ENCODE measurements at regions not wholly inside any gene's neighbourhood (a gene's known extent, or its start where the extent isn't known, plus 50 kb on each side); places are given as distances from the start of the nearest gene placed in this dataset.

DNA sequence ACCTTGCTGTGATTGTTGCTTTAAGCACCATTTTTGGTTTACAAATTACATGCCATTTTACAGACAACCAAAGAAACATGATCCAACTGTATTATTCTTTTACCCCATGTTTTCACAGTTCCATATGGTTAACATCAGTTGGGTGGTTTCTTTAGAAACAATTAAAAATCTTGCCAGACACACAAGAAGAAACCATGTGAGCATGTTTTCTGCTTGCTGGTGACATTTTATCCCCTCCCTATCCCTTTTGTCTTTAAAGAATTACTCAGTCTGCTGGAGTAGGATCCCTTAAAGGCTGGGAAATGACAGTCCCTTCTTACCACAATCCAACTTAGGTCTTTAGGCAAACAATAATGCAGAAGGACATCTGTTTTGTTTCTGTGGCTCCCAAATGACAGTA is 121.8 kb upstream of the PLXNC1 start:
- no peak for DNase-seq (ENCODE audit: low read depth in 1 of 2, low spot score in 1 of 2)

DNA sequence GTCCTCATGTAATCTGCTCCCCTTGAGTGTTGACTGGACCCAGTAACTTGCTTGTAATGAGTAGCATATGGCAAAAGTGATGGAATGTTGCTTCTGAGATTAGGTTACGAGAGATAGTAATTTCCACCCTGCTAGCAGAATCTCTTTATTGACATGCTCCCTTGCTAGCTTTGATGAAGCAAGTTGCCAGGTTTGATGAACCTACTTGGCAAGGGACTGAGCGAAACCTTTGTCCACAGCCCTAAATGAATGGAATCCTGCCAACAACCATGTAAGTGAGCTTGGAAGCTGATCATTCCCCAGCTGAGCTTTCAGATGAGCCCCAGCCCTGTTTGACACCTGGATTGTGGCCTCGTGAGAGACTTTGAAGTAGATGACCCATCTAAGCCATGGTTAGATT is 120.8 kb upstream of the PLXNC1 start:
- DNase-seq (ENCODE audit: low read depth in 1 of 2, low spot score in 1 of 2): no peak

DNA sequence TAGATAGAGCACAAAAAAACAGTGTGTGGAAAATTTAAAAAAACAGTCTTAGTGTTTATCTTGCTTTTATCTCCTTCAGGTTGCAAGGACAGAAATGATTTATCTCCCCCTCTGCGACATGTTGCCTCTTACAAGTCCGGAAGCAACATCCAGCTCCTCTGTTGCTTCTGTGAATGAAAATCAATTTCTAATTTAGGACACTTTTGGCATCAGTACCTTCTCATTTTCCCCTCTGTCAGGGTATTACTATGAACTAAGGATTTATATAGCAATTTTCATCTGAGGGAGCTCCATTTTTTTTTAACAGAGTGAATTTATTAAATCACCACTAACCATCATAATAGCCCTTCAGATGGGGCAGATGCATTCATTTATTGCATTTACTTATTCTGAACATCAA is 116.6 kb upstream of the PLXNC1 start:
- no peak for DNase-seq (ENCODE audit: low read depth in 1 of 2, low spot score in 1 of 2)

DNA sequence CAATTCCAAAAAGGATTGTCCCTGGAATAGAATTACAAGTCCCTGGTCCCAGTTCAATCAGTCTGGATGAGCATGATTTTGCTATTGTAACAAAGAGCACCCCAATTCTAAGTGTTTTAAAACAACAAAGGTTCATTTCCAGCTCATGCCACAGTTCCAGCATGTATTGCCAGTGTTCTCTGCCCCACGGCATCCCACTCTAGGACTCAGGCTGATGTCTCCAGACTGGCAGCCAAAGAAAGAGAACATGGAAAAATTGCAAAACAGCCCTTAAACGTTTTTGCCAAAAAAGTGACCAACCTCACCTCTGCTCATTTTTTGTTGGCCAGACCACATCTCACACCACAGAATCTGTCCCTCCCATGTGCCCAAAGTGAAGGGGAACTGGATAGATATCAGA is 116.0 kb upstream of the PLXNC1 start:
- DNase-seq (ENCODE audit: low read depth in 1 of 2, low spot score in 1 of 2): no peak

DNA sequence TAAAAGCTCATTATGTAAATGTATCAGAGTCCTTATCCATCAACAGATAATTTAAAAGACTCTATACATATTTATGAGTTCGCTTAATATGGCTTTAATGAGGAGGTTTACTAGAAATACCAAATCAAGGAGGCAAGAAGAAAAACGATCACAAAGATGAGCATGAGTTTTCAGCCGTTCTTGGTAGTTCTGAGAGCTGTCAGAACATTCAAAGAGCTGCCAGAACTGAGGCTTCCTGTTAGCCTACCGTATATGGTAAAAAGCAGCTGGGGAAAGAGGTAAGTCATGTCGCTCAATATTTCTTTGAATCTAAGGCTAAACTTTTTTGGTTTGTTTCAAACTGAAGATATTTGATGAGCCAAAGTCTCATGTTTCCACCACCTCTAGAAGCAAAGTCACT is 115.3 kb upstream of the PLXNC1 start:
- peak in 1 of 2 donors; percentile 4 for DNase-seq (ENCODE audit: low read depth in 1 of 2, low spot score in 1 of 2)

DNA sequence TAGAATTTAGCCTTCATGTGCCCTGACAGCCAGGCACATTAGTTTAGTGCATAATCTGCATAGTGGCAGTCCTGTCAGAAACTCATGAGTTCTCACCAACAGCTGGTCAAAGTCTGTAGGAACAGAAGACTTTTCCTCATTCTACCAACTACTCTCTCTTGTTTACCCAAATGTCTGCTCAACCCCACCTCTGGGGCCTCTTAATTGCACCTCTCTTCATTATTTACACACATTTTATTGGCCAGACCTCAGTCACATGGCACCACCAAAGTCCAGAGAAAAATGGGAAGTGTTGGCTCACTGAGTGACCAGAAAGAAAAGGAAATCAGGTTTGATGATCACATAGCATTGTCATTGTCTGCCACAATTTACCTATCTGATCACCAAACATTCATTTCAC is 114.6 kb upstream of the PLXNC1 start:
- DNase-seq (ENCODE audit: low read depth in 1 of 2, low spot score in 1 of 2): no peak

DNA sequence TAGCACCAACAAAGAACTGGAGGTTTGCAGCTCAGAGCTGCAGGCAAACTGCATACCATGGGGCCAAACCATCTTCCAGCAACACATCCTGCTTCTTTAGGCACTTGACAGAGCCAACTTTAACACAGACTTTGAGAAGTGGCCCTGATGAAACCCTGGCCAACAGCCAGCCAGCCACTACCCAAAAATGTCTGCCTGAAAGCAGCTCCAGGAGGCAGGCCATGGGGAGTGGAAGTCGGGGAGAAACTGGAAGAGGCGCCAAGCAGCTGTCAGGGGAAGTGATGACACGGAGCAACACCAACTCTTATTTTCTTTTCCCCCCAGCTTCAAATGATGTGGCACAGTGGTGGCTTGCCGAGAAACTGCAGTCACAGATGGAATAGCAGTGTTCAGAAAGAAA is 110.9 kb upstream of the PLXNC1 start:
- DNase-seq (ENCODE audit: low read depth in 1 of 2, low spot score in 1 of 2): no peak

DNA sequence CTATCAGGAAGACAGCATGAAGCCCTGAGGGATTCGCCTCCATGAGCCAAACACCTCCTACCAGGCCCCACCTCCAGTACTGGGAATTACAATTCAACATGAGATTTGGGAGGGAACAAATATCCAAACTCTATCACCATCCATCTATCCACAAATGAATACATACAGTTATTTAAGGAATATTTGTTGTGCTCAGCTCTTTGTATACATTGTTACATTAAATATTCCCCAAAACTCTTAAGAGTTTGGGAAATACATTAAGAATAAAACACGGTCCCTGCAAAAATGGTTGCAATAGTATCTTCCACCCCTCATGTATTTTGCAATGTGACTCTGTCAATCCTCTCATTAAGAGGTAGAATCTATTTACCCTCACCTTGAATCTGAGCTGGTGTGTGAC is 109.8 kb upstream of the PLXNC1 start:
- no peak for DNase-seq (ENCODE audit: low read depth in 1 of 2, low spot score in 1 of 2)

DNA sequence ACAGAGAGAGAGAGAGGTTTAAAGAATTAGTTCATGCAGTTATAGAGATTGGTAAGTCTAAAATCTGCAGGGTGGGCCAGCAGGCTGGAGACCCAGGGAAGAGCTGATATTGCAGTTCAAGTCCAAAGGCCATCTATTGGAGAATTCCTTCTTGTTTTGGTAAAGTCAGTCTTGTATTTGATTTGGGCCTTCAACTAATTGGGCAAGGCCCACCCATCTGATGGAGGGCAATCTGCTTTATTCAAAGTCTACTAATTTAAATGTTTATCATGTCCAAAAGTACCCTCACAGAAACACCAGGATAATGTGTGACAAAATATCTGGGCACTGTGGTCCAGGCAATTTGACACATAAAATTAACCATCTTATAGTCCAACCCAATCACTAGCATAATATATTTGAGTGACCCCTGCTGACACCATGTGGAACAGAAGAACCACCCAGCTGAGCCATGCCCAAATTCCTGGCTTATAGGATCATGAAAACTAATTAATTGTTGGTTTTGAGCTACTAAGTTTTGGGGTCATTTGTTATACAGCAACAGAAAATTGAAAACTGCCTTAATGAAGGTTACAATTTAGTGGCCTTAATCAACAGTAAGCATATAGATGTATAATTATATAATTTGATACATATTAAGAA is 109.1 kb upstream of the PLXNC1 start:
- DNase-seq (ENCODE audit: low read depth in 1 of 2, low spot score in 1 of 2): no peak

DNA sequence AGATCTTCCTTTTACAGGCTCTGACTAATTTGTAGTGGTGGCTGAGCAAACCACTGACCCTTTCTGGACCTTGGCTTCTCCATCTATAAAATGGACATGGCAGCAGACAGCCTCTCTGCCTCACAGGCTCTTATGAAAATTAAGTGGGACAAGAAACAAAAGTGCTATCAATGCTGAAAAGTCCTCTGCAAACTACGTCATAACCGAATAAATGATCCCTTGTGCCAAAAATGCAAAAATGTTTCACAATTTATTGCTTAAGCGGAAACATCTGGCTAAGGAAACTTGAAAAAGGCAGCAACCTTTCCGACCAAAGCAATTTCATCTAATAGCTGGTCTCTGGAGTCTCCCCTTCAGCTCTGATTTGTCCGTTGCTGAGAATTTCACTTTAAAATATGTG is 108.5 kb upstream of the PLXNC1 start:
- DNase-seq (ENCODE audit: low read depth in 1 of 2, low spot score in 1 of 2): no peak

DNA sequence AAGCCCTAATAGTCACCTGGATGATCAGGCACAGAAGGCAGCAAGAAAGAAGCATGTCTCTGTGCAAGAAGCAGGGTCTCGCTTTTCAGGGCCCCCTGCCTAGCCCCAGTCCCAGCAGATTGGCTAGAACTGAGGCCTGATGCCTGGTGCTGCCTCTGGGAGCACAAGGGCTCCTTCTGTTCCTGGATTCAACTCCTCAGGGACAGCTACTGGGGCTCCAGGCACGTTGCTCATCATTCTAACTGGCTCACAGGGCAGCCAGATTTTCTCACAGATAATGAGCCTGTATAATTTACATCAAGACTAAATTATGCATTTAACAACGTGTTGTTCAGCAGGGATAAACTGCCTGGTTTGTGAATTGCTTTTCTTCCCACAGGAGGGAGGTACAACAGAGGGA is 106.5 kb upstream of the PLXNC1 start:
- DNase-seq (ENCODE audit: low read depth in 1 of 2, low spot score in 1 of 2): no peak

DNA sequence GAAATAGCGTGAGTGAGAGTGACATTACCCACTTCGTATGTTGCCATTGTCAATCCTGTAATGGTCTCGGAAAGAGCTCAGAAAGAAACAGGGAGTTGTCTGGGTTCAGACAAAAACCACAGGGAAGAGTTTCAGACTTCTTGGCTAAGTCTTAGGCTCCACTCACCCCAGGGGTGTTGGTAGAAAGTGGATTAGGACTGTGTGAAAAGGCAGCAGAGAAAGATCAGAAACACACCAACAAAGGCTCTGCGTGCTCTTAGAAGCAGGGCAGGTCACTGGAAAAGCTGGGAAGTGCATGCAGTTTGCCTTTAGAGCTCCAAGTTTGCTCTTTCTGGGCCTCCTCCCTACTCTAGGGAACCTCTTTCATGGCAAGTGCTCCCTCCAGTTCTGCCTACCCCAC is 106.1 kb upstream of the PLXNC1 start:
- DNase-seq (ENCODE audit: low read depth in 1 of 2, low spot score in 1 of 2): no peak

DNA sequence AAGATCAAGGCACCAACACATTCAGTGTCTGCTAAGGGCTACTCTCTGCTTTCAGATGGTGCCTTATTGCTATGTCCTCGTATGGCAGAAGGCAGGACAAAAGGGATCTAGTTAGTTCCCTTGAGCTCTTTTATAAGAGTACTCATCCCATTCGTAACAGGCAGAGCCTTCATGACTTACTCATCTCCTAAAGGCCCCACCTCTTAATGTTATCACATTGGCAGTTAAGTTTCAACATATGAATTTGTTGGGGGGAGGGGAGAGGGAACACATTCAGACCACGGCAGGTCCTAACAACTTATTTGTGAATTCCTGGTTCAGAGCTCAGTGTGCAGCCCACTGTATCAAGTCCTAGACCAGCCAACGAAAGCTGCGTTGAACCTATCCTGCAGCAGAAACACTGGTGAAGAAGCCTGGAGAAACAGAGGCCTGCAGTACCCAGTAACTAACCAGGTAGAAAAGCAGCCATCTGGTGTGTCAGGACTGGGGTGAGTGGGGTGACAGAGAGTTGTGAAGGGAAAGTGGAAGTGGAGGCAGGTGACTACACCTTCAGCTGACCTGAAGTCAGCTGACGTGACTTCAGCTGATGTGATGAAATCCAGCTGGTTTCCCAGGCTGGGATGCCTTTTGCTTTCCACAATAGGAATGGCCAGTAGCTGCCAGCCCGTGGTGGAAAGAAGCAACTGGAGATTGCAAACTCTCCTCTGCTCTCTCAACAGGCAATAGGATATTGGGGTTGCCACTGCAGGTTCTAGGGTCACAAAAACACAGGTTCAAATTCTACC is 101.6 kb upstream of the PLXNC1 start:
- DNase-seq (ENCODE audit: low read depth in 1 of 2, low spot score in 1 of 2): no peak

DNA sequence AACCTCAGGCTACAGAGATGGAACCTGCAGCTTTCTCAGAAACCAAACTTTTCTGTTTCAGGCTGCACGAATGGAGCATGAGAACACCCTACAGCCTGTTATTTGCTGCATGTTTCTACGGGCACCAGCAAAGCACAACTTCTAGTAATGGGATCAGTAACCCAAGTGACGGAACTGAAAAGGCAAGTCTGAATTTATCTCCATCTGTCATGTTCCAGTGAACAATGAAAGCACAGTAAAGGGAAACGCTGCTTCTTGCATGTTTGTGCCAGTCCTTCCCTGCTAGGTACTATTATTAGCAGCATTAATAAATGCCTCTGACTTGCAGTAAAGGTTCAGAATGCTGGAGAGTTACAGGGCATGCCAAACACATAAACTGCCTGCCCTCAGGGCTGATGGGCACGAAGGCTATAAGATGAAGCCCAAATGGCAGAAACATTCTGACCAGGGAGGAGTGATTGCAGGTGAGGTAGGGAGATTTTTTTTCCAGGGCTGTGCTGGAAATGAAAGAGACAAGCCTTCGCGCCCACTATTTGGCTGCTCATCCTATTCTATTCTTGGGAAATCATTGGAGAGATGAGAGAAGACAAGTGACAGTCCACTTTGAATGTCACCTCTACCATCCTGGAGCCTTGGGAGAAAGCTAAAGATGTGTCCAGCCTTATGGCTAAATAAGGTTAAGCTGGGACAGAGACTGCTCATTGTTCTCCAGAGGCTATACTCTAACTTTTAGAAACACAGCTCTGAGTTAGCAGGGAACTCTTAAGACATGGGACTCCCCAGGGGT is 100.4 kb upstream of the PLXNC1 start:
- DNase-seq (ENCODE audit: low read depth in 1 of 2, low spot score in 1 of 2): no peak

DNA sequence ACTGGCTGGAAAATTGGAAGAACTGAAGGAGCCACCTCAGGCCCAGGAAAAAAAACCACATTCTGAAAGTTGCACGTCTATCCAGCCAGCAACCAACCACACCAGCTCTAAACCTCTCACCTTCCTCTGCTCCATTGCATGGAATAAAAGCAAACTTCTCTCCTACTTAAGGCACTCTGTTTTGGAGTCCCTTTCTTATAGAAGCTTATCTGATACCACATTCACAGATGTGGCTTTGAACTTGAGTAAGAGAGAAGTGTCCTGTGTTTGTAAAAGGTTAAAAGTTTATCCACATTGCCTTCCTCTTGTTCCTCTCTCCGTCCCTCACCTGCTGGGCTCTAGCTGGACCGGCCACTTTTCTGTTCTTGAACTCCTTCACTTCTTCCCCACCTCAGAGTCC is 99.6 kb upstream of the PLXNC1 start:
- no peak for DNase-seq (ENCODE audit: low read depth in 1 of 2, low spot score in 1 of 2)

DNA sequence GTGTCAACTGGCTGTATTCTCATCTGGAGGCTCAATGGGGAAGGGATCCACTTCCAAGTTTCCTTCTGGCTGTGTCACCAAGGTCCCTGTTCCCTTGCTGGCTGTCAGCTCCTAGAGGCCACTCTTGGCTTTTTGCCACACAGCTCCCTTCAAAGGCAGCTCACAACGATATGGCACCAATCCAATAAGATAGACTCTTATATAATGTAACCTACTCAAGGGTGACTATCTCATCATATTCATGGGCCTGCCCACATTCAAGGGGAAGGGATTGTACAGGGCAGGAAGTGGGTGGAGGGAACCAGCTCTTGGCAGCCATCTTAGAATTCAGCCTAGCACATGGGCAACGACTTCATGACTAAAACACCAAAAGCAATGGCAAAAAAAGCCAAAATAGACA is 98.7 kb upstream of the PLXNC1 start:
- DNase-seq (ENCODE audit: low read depth in 1 of 2, low spot score in 1 of 2): no peak

DNA sequence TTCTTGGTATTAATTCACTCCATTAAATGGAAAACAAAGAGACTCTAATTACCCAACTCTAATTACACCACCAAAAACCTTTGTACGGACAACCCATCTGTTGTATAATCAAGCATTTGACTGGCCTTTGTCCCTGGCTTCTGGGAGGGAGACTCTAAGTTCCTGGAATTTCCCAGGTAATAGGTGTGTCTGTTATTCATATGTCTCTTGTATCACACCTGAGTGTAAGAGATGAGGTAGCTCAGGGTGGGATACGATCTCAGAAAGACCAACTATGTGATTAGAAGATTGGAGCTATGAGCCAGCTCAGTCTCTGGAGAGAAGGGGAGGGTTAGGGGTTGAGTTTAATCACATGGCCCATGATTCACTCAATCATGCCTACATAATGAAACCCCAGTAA is 94.7 kb upstream of the PLXNC1 start:
- no peak for DNase-seq (ENCODE audit: low read depth in 1 of 2, low spot score in 1 of 2)

DNA sequence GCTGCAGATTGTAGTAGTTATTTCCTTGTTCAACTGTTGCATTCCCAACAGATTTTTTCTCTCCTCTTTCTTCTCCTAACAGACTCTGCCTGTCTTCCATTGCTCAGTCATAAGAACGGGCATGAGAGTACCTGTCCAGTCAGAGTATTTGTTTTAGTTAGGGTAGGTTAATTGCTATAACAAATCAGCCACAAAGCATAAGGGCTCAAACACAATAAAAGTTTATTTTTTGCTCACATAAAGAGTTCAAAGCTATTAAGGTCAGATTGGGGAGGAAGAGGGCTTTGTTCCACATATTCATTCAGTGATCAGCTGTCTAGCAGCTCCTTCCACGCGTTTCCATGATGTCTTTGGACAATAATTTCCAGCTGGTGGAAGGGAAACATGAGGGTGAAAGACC is 92.8 kb upstream of the PLXNC1 start:
- no peak for DNase-seq (ENCODE audit: low read depth in 1 of 2, low spot score in 1 of 2)

DNA sequence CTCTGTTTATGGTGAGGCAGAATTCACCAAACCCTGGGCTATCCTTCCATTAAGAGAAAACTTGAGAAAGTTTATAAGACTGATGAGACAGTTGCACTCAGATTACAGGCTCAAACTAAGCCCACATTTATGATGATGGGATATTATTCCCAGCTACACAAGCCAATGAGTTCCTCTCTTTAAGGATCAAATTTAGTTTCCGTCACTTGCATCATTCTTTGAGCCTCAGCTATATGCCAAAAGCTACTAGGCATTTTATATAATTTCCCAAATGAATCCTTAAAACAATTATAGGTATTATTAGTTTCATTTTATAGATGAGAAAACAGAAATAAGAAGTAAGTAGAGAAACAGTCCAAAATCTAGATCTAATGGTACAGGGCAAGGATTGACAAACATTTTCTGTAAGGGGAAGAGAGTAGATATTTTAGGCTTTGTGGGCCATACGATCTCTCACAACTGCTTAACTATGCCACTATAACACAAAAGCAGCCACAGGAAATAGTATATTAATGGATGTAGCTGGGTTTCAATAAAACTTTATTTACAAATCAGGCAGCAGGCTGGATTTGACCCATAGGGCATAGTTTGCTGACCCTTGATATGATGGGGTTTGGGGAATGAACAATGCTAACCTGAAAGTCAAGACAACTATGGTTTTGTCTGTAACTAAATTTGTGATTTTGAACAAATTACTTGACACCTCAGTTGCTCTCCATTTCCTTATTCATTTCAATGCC is 91.8 kb upstream of the PLXNC1 start:
- DNase-seq (ENCODE audit: low read depth in 1 of 2, low spot score in 1 of 2): no peak

DNA sequence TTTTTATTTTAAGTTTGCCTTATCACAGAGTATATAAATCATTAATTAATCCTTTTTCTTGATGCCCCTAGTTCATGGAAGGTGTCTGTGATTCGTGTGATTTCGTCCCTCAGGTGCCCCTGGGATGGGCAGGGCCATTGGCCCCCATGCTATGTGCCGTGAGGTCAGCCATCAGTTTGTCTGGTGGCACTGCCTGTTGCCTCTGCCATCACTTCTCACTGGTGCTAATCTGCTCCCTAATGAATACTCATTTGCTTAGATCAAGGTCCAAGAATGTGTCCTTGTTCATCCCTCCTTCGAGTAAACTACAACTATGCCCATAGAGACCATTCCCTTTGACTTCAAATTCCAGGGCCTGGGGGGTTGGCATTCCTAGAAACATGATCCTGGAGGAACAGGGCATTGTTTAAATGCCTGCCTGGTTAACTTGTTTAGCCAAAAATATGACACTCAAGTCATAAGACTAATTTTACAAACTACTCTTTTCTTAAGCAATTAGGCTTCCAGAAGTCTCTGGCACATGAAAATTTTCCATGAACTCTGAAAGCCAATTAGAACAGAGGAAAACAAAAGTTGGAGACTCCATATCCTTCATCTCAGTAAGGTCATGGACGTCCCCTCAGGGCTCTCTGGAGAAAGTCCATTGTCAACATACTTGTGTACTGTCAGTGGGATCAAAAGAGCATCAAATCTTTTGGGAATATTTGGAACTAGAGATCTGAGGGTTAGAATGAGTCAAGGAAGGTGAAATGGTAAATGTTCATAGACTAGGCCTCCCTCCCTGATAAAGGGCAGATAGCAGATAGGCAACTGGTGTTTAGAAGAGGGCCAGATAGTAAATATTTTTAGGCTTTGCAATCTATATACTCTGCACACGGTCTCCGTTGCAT is 90.9 kb upstream of the PLXNC1 start:
- no peak for DNase-seq (ENCODE audit: low read depth in 1 of 2, low spot score in 1 of 2)
